ENCODE measurements at regions not wholly inside any gene's neighbourhood (a gene's known extent, or its start where the extent isn't known, plus 50 kb on each side); places are given as distances from the start of the nearest gene placed in this dataset.

DNA sequence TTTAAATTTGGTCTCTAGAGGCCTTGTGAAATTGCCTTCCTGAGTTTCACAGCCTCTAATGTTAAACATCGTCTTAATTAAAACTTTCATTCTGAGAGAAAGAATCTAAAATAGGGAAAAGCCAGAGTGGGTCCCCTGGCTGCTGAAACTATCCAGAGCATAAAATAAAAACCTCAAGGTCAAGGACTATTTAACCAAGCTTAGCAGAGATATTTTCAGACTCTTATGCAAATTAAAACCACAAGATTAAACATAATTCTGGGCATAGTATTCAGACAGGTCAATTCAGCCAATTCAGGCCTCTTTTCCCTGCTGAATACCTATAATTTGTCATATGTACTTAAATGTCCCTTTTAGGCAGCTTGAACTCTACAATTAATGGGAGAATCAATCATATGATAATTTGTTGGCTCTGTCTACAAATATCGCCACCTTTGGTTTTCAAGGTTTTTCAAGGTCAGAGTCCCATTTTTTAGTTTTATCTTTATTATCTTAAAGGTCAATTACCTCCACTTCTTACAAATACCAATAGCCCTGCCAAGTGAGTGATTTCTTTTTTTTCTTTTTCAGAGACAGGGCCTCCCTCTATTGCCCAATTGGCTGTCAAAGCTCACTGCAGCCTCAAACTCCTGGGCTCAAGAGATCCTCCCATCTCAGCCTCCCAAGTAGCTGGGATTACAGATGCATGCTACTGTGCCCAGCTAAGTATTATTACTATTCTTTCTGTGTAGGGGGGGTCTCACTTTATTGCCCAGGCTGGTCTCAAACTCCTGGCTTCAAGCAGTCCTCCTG is 257.1 kb downstream of the PHLDA1 start:
- TF ChIP-seq POLR2A (IDR thresholded peaks at IDR 0.05; ENCODE audit: low read length): no peak
- no peak for TF ChIP-seq GATA1 (IDR thresholded peaks at IDR 0.05; ENCODE audit: low read depth, low read length)
